ENCODE measurements at regions not wholly inside any gene's neighbourhood (a gene's known extent, or its start where the extent isn't known, plus 50 kb on each side); places are given as distances from the start of the nearest gene placed in this dataset.

DNA sequence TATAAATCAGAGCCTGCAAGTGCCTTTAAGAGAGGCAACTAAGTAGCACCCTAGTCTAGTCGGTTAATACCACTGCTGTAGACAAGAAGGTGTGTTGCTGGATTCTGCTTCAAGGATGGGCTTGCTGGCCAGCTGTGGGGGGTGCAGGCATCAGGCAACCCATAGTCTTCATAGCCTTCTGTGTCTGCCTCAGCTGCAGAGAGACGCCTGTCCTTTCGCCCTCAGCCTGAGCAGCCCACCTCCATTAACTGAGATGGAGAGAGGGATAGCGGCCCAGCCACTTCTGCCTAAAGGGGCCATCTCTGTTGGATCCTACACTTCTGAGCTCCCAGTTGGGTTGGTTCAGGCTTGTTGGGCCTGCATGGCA, 123.7 kb upstream of the MLIP start:
- Histone ChIP-seq H3K27me3 (ENCODE audit: control insufficient read depth in 4 of 4, insufficient read depth in 4 of 4, low read length in 3 of 4) (no peaks in the 10 kb centered on the region), H3K4me1 (ENCODE audit: control insufficient read depth in 4 of 4, insufficient read depth in 4 of 4, low read length in 3 of 4) (peaks cover 0 to 8% (median 7%) of the 10 kb centered on the region in 4 donors), H3K36me3 (ENCODE audit: control insufficient read depth in 4 of 4, insufficient read depth in 3 of 4, low read depth in 1 of 4, low read length in 3 of 4) (no peaks in the 10 kb centered on the region), H3K27ac (ENCODE audit: low read depth in 1 of 2, low read length in 2 of 2) (no peak overlapping the region), H3K4me3 (ENCODE audit: low read depth in 1 of 3, low read length in 3 of 3) (no peak overlapping the region), H3K9ac (ENCODE audit: low read depth in 1 of 2, low read length in 2 of 2) (no peak overlapping the region), H3K9me3 (ENCODE audit: control insufficient read depth in 4 of 4, low read length in 3 of 4) (no peaks in the 10 kb centered on the region)
- no peak for TF ChIP-seq JUND (IDR thresholded peaks at IDR 0.05)
- 95% methylated on average over 4 of the region's 4 CpGs for WGBS
- DNase-seq (ENCODE audit: low spot score), result no peak

DNA sequence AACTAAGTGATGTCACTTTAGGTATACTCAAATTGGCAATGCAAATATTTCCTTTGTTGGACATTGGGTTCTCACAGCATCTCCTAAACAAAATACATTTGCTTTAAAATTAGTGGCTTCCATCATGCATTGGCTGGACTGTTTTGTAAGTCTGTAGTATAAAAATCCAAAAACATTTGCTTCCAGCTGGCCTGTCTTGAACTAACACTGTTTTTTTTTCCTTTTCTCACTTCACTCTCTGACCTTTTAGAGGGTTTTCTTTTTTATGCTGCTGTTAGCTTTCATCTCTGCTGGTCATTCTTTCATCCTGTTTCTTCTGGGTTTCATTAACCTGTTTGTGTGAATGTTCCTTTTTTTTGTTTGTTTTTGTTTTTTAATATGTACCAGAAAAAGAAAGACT, 121.7 kb upstream of the MLIP start:
- H3K9me3 ChIP-seq (ENCODE audit: control insufficient read depth in 4 of 4, low read length in 3 of 4), result no peaks in the 10 kb centered on the region
- H3K4me3 ChIP-seq (ENCODE audit: low read depth in 1 of 3, low read length in 3 of 3), result no peak overlapping the region
- no peaks in the 10 kb centered on the region for H3K27me3 ChIP-seq (ENCODE audit: control insufficient read depth in 4 of 4, insufficient read depth in 4 of 4, low read length in 3 of 4)
- no peak overlapping the region for H3K9ac ChIP-seq (ENCODE audit: low read depth in 1 of 2, low read length in 2 of 2)
- no peaks in the 10 kb centered on the region for H3K36me3 ChIP-seq (ENCODE audit: control insufficient read depth in 4 of 4, insufficient read depth in 3 of 4, low read depth in 1 of 4, low read length in 3 of 4)
- DNase-seq (ENCODE audit: low spot score), result no peak
- no peak overlapping the region for H3K27ac ChIP-seq (ENCODE audit: low read depth in 1 of 2, low read length in 2 of 2)
- no peak for TF ChIP-seq FOXA1 (IDR thresholded peaks at IDR 0.05)
- TF ChIP-seq, protein P1, sequence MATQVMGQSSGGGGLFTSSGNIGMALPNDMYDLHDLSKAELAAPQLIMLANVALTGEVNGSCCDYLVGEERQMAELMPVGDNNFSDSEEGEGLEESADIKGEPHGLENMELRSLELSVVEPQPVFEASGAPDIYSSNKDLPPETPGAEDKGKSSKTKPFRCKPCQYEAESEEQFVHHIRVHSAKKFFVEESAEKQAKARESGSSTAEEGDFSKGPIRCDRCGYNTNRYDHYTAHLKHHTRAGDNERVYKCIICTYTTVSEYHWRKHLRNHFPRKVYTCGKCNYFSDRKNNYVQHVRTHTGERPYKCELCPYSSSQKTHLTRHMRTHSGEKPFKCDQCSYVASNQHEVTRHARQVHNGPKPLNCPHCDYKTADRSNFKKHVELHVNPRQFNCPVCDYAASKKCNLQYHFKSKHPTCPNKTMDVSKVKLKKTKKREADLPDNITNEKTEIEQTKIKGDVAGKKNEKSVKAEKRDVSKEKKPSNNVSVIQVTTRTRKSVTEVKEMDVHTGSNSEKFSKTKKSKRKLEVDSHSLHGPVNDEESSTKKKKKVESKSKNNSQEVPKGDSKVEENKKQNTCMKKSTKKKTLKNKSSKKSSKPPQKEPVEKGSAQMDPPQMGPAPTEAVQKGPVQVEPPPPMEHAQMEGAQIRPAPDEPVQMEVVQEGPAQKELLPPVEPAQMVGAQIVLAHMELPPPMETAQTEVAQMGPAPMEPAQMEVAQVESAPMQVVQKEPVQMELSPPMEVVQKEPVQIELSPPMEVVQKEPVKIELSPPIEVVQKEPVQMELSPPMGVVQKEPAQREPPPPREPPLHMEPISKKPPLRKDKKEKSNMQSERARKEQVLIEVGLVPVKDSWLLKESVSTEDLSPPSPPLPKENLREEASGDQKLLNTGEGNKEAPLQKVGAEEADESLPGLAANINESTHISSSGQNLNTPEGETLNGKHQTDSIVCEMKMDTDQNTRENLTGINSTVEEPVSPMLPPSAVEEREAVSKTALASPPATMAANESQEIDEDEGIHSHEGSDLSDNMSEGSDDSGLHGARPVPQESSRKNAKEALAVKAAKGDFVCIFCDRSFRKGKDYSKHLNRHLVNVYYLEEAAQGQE (IDR thresholded peaks at IDR 0.05), result no peak
- TF ChIP-seq, protein P2, sequence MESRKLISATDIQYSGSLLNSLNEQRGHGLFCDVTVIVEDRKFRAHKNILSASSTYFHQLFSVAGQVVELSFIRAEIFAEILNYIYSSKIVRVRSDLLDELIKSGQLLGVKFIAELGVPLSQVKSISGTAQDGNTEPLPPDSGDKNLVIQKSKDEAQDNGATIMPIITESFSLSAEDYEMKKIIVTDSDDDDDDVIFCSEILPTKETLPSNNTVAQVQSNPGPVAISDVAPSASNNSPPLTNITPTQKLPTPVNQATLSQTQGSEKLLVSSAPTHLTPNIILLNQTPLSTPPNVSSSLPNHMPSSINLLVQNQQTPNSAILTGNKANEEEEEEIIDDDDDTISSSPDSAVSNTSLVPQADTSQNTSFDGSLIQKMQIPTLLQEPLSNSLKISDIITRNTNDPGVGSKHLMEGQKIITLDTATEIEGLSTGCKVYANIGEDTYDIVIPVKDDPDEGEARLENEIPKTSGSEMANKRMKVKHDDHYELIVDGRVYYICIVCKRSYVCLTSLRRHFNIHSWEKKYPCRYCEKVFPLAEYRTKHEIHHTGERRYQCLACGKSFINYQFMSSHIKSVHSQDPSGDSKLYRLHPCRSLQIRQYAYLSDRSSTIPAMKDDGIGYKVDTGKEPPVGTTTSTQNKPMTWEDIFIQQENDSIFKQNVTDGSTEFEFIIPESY (IDR thresholded peaks at IDR 0.05), result no peak
- TF ChIP-seq, protein P3, sequence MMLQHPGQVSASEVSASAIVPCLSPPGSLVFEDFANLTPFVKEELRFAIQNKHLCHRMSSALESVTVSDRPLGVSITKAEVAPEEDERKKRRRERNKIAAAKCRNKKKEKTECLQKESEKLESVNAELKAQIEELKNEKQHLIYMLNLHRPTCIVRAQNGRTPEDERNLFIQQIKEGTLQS (IDR thresholded peaks at IDR 0.05), result no peak
- TF ChIP-seq, protein P4, sequence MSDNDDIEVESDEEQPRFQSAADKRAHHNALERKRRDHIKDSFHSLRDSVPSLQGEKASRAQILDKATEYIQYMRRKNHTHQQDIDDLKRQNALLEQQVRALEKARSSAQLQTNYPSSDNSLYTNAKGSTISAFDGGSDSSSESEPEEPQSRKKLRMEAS (IDR thresholded peaks at IDR 0.05), result no peak
- TF ChIP-seq NR2F2 (IDR thresholded peaks at IDR 0.05), result no peak
- no peak for TF ChIP-seq GABPA (IDR thresholded peaks at IDR 0.05 in 1 of 2, conservative IDR thresholded peaks at IDR 0.05 in 1 of 2)
- no peak for TF ChIP-seq SP1 (IDR thresholded peaks at IDR 0.05)
- no peak for TF ChIP-seq EGR1 (IDR thresholded peaks at IDR 0.05; ENCODE audit: low read depth in 2 of 2)
- TF ChIP-seq RXRA (IDR thresholded peaks at IDR 0.05), result no peak
- TF ChIP-seq YY1 (IDR thresholded peaks at IDR 0.05), result no peak
- no peak for TF ChIP-seq RAD21 (IDR thresholded peaks at IDR 0.05)
- TF ChIP-seq HNF4A (conservative IDR thresholded peaks at IDR 0.05), result no peak
- no peak for TF ChIP-seq FOXA2 (IDR thresholded peaks at IDR 0.05)
- TF ChIP-seq HNF4G (IDR thresholded peaks at IDR 0.05), result no peak
- peaks cover 0 to 8% (median 7%) of the 10 kb centered on the region in 4 donors for H3K4me1 ChIP-seq (ENCODE audit: control insufficient read depth in 4 of 4, insufficient read depth in 4 of 4, low read length in 3 of 4)
